ENCODE measurements at regions not wholly inside any gene's neighbourhood (a gene's known extent, or its start where the extent isn't known, plus 50 kb on each side); places are given as distances from the start of the nearest gene placed in this dataset.

DNA sequence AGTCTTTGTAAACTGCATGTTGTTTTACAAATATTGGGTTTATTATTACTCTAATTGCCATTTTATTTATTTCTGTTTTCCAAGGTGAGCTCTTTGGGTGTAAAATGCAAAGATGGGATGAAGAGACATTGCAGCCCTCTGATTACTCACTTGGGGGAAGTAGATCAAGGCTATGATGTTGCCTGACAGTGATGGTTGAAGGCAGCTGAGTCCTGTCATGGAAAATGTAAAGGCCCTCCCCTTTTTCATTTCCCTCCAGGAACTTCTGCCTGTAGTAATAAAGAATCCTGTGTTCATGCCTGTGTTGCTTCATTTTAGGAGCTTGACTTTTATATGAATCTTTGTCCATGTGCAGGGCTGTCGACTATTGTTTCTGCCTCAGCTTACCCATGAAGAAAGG lies 605.4 kb upstream of the CLINT1 start:
- Histone ChIP-seq H3K27me3 (ENCODE audit: control insufficient read depth, insufficient read depth, low read length) (no peaks in the 10 kb centered on the region), H3K4me3 (ENCODE audit: low read depth, low read length) (no peak overlapping the region), H3K36me3 (ENCODE audit: control insufficient read depth, insufficient read depth, low read length) (no peaks in the 10 kb centered on the region)
- TF ChIP-seq, protein P1, sequence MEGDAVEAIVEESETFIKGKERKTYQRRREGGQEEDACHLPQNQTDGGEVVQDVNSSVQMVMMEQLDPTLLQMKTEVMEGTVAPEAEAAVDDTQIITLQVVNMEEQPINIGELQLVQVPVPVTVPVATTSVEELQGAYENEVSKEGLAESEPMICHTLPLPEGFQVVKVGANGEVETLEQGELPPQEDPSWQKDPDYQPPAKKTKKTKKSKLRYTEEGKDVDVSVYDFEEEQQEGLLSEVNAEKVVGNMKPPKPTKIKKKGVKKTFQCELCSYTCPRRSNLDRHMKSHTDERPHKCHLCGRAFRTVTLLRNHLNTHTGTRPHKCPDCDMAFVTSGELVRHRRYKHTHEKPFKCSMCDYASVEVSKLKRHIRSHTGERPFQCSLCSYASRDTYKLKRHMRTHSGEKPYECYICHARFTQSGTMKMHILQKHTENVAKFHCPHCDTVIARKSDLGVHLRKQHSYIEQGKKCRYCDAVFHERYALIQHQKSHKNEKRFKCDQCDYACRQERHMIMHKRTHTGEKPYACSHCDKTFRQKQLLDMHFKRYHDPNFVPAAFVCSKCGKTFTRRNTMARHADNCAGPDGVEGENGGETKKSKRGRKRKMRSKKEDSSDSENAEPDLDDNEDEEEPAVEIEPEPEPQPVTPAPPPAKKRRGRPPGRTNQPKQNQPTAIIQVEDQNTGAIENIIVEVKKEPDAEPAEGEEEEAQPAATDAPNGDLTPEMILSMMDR (IDR thresholded peaks at IDR 0.05; ENCODE audit: insufficient read depth, low read length, poor library complexity, severe bottlenecking), result no peak
- no peak for DNase-seq (ENCODE audit: low read depth)

DNA sequence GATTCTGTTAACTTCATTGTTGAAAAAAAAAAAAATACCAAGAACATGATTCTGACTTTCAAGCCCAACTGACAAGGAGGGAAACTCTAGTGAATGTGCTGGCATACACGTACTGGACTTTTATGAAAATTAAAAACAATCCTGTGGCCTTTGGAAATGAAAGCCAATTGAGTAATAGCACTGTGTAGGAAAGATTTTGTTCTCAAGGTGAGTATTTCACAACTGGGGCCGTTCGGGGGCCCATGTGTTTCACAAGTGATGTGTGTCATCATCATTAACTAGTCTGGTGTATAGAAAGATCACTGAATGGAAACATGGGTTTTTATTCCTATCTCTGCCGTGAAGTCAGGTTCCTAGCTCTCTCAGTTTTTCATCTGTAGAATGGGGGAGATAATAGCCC lies 605.0 kb upstream of the CLINT1 start:
- no peaks in the 10 kb centered on the region for H3K36me3 ChIP-seq (ENCODE audit: control insufficient read depth, insufficient read depth, low read length)
- no peak for DNase-seq (ENCODE audit: low read depth)
- no peaks in the 10 kb centered on the region for H3K27me3 ChIP-seq (ENCODE audit: control insufficient read depth, insufficient read depth, low read length)
- no peak overlapping the region for H3K4me3 ChIP-seq (ENCODE audit: low read depth, low read length)
- TF ChIP-seq, protein P1 (IDR thresholded peaks at IDR 0.05; ENCODE audit: insufficient read depth, low read length, poor library complexity, severe bottlenecking), result no peak

DNA sequence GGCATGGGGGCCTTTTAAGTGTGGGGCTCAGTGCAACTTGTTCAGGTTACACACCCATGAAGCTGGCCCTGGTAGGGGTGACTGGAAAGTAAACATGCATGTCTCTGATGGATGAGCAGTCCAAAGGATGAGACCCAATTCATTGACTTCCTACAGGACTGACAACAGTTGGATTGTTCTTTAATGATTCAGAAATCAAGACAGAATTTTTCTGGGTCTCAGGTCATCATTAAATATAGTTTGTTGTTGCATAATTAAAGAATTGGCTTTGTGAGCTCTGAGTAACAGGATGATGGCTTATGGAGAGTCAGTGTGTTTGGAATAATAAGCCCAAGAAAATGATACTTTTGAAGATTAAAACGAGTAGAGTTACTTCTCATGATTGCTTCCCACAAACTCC lies 604.2 kb upstream of the CLINT1 start:
- no peaks in the 10 kb centered on the region for H3K27me3 ChIP-seq (ENCODE audit: control insufficient read depth, insufficient read depth, low read length)
- no peak overlapping the region for H3K4me3 ChIP-seq (ENCODE audit: low read depth, low read length)
- DNase-seq (ENCODE audit: low read depth), result no peak
- TF ChIP-seq, protein P1 (IDR thresholded peaks at IDR 0.05; ENCODE audit: insufficient read depth, low read length, poor library complexity, severe bottlenecking), result no peak
- H3K36me3 ChIP-seq (ENCODE audit: control insufficient read depth, insufficient read depth, low read length), result no peaks in the 10 kb centered on the region

DNA sequence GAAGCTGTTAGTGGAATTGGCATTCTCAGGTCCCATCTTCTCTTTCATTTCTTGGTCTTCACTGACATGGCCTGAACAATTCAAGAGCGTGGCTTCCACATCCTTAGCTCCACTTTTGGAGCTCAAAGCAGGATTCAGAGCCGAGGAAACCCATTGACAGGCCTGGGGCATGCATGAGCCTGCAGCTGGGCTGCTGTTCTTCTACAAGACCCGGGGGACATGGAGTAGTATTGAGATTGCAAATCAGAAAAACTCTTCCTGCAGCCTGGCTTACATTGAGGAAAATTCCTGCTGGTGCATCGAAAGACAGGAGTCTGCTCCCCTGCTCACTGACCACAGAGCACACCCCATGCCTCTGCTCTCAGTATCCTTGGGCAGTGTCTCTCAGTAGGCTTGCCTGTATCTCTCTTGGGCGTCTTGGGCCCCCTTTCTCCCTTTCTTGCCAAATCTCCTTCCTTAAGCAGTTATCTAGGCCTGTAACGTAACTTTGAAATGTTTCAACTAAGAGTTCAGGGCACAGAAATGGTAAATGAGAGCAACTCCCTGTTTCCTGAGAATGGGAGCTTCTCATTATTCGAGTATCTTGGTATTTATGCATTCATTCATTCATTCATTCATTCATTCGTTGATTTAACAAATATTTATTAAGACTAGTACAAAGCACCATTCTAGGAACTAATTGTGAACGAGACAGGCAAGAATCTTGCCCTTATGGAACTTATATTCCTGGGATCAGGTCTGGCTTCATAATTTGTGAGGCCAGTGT lies 603.6 kb upstream of the CLINT1 start:
- Histone ChIP-seq H3K36me3 (ENCODE audit: control insufficient read depth, insufficient read depth, low read length) (no peaks in the 10 kb centered on the region), H3K4me3 (ENCODE audit: low read depth, low read length) (no peak overlapping the region), H3K27me3 (ENCODE audit: control insufficient read depth, insufficient read depth, low read length) (no peaks in the 10 kb centered on the region)
- TF ChIP-seq, protein P1 (IDR thresholded peaks at IDR 0.05; ENCODE audit: insufficient read depth, low read length, poor library complexity, severe bottlenecking), result no peak
- no peak for DNase-seq (ENCODE audit: low read depth)

DNA sequence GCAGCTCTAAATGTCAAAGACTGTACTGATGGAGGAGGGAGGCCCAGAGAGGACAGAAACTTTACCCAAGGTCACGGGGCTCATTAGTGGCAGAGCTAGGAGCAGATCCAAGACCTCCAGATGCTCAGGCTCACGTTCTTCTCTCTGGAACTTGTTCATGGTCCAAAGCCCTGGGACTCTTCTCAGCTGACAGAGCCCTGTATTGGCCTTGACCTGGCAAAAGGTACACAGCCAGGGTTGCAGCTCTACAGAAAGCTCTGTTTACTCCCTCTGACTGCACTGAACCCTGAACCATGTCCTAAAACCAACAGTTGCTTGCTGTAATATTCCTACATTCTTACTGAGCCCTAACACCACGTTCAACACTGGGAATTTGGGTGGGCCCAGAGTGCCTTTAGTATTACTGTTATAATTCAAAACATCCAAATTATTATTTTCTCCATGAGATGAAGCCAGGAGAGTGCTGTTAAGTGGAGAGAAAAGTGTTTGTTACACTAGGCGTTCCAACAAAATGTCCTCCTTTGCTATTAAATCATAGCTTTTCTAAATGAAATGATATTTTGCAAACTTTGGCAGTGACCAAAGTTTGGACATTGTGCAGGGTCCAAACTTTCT lies 602.4 kb upstream of the CLINT1 start:
- DNase-seq (ENCODE audit: low read depth), result no peak
- TF ChIP-seq, protein P1 (IDR thresholded peaks at IDR 0.05; ENCODE audit: insufficient read depth, low read length, poor library complexity, severe bottlenecking), result no peak
- Histone ChIP-seq H3K4me3 (ENCODE audit: low read depth, low read length) (no peak overlapping the region), H3K27me3 (ENCODE audit: control insufficient read depth, insufficient read depth, low read length) (no peaks in the 10 kb centered on the region), H3K36me3 (ENCODE audit: control insufficient read depth, insufficient read depth, low read length) (no peaks in the 10 kb centered on the region)
